ENCODE measurements at regions not wholly inside any gene's neighbourhood (a gene's known extent, or its start where the extent isn't known, plus 50 kb on each side); places are given as distances from the start of the nearest gene placed in this dataset.

DNA sequence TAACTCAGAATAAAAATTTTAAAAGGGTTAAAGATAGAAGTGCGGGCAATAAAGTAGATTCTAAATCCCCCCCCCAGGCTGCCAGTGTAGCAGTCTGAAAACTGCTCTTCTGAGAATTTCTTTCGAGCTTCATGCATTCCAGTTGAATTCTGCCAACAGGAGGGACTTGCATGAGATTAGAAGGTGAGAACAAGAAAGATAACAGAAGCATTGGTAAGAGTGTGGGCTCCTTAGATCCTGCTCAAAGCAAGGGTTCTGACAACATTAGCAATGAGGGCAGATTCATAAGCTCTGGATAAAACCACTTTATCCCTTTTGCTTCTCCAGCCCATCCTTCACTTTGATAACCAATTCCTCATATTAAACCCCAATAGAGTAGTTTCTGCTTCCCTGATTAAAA, 235.9 kb upstream of the CDH6 start:
- TF ChIP-seq CTCF (IDR thresholded peaks at IDR 0.05; ENCODE audit: borderline replicate concordance, control extremely low read depth, extremely low read depth, insufficient read depth, missing control alignments) = no peak
- DNase-seq (ENCODE audit: low spot score) = no peak
- in situ Hi-C loops (cut with MboI; ENCODE audit: low sequenced_read_pairs, unreplicated experiment) = no loop called here

- TF ChIP-seq CTCF (IDR thresholded peaks at IDR 0.05; ENCODE audit: borderline replicate concordance, control extremely low read depth, extremely low read depth, insufficient read depth, missing control alignments) = no peak
These were observed 237.2 kb upstream of the CDH6 start for GRCh38 chr5:30956251-30956650.

DNA sequence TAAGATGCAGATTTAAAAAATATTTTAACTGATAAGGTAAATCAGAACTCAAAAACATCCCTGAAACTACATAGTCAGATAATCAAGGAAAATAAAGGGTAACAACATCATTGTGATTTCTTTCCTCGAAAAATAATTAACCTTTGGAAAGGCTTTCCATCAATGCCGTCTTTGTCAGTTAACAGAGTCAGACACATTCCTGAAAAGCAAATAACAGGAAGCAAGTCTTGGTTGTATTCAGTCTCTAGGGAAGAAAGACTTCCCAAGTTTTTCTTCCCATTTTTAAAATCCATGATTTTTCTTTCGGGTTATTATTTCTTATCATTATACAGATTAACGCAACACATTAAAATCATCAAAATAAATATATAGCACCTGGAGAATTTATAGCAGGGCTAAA, 256.4 kb upstream of the CDH6 start:
- no peak for DNase-seq (ENCODE audit: low spot score)
- in situ Hi-C loops (cut with MboI; ENCODE audit: low sequenced_read_pairs, unreplicated experiment) = no loop called here
- no peak for TF ChIP-seq CTCF (IDR thresholded peaks at IDR 0.05; ENCODE audit: borderline replicate concordance, control extremely low read depth, extremely low read depth, insufficient read depth, missing control alignments)

More at GRCh38 chr5:30956251-30956650, 237.2 kb upstream of the CDH6 start:
- in situ Hi-C loops (cut with MboI; ENCODE audit: low sequenced_read_pairs, unreplicated experiment) = no loop called here
- DNase-seq (ENCODE audit: low spot score) = no peak

GRCh38 chr5:30933599-30933998, 259.9 kb upstream of the CDH6 start:
- in situ Hi-C loops (cut with MboI; ENCODE audit: low sequenced_read_pairs, unreplicated experiment) = no loop called here
- DNase-seq (ENCODE audit: low spot score) = no peak
- no peak for TF ChIP-seq CTCF (IDR thresholded peaks at IDR 0.05; ENCODE audit: borderline replicate concordance, control extremely low read depth, extremely low read depth, insufficient read depth, missing control alignments)

GRCh38 chr5:30932273-30933017, 261.0 kb upstream of the CDH6 start:
- no peak for TF ChIP-seq CTCF (IDR thresholded peaks at IDR 0.05; ENCODE audit: borderline replicate concordance, control extremely low read depth, extremely low read depth, insufficient read depth, missing control alignments)
- in situ Hi-C loops (cut with MboI; ENCODE audit: low sequenced_read_pairs, unreplicated experiment) = no loop called here
- no peak for DNase-seq (ENCODE audit: low spot score)

- TF ChIP-seq CTCF (IDR thresholded peaks at IDR 0.05; ENCODE audit: borderline replicate concordance, control extremely low read depth, extremely low read depth, insufficient read depth, missing control alignments) = no peak
- no peak for DNase-seq (ENCODE audit: low spot score)
- in situ Hi-C loops (cut with MboI; ENCODE audit: low sequenced_read_pairs, unreplicated experiment) = no loop called here
These were observed 262.8 kb upstream of the CDH6 start for GRCh38 chr5:30930736-30931135.

Data from GM13976 (cell line).